ENCODE measurements at regions not wholly inside any gene's neighbourhood (a gene's known extent, or its start where the extent isn't known, plus 50 kb on each side); places are given as distances from the start of the nearest gene placed in this dataset.

- Histone ChIP-seq H4K20me1 (ENCODE audit: control insufficient read depth, insufficient read depth, low read depth, low read length) (no peaks in the 10 kb centered on the region), H3K4me2 (ENCODE audit: low read length) (no peak overlapping the region), H3K4me1 (ENCODE audit: control insufficient read depth, low read length) (no peaks in the 10 kb centered on the region), H3K9me3 (ENCODE audit: control insufficient read depth, insufficient read depth, low read length) (no peaks in the 10 kb centered on the region), H3K36me3 (ENCODE audit: control insufficient read depth, low read length) (no peaks in the 10 kb centered on the region), H3K79me2 (ENCODE audit: control insufficient read depth, low read length) (no peaks in the 10 kb centered on the region), H3K9me2 (replicated peaks; ENCODE audit: control insufficient read depth, low read length) (no peaks in the 10 kb centered on the region), H3K27ac (ENCODE audit: low read depth, low read length) (no peak overlapping the region), H3K27me3 (ENCODE audit: control insufficient read depth, low read length) (no peaks in the 10 kb centered on the region), H3F3A (ENCODE audit: control insufficient read depth, insufficient read depth) (no peaks in the 10 kb centered on the region), H3K4me3 (ENCODE audit: low read length) (no peak overlapping the region)
- TF ChIP-seq EZH2phosphoT487 (IDR thresholded peaks at IDR 0.05; ENCODE audit: borderline replicate concordance, low read length): no peak
- TF ChIP-seq CTCF (IDR thresholded peaks at IDR 0.05; ENCODE audit: low read depth, low read length, poor library complexity, severe bottlenecking): no peak
Measured at GRCh38 chr3:81898336-81898735, 136.9 kb upstream of the GBE1 start.

- H3K9me3 ChIP-seq (ENCODE audit: control insufficient read depth, insufficient read depth, low read length): no peaks in the 10 kb centered on the region
- no peaks in the 10 kb centered on the region for H3K27me3 ChIP-seq (ENCODE audit: control insufficient read depth, low read length)
- H3K27ac ChIP-seq (ENCODE audit: low read depth, low read length): no peak overlapping the region
- no peaks in the 10 kb centered on the region for H3K79me2 ChIP-seq (ENCODE audit: control insufficient read depth, low read length)
- H3K4me2 ChIP-seq (ENCODE audit: low read length): no peak overlapping the region
- H3K9me2 ChIP-seq (replicated peaks; ENCODE audit: control insufficient read depth, low read length): no peaks in the 10 kb centered on the region
- TF ChIP-seq CTCF (IDR thresholded peaks at IDR 0.05; ENCODE audit: low read depth, low read length, poor library complexity, severe bottlenecking) (no peak), EZH2phosphoT487 (IDR thresholded peaks at IDR 0.05; ENCODE audit: borderline replicate concordance, low read length) (no peak)
- H3K4me3 ChIP-seq (ENCODE audit: low read length): no peak overlapping the region
- no peaks in the 10 kb centered on the region for H3K4me1 ChIP-seq (ENCODE audit: control insufficient read depth, low read length)
- no peaks in the 10 kb centered on the region for H4K20me1 ChIP-seq (ENCODE audit: control insufficient read depth, insufficient read depth, low read depth, low read length)
- no peaks in the 10 kb centered on the region for H3F3A ChIP-seq (ENCODE audit: control insufficient read depth, insufficient read depth)
- no peaks in the 10 kb centered on the region for H3K36me3 ChIP-seq (ENCODE audit: control insufficient read depth, low read length)
Measured at GRCh38 chr3:81894598-81894997, 133.2 kb upstream of the GBE1 start.

- Histone ChIP-seq H3K79me2 (ENCODE audit: control insufficient read depth, low read length) (no peaks in the 10 kb centered on the region), H4K20me1 (ENCODE audit: control insufficient read depth, insufficient read depth, low read depth, low read length) (no peaks in the 10 kb centered on the region), H3K36me3 (ENCODE audit: control insufficient read depth, low read length) (no peaks in the 10 kb centered on the region), H3F3A (ENCODE audit: control insufficient read depth, insufficient read depth) (no peaks in the 10 kb centered on the region), H3K4me3 (ENCODE audit: low read length) (no peak overlapping the region), H3K4me2 (ENCODE audit: low read length) (no peak overlapping the region), H3K9me3 (ENCODE audit: control insufficient read depth, insufficient read depth, low read length) (no peaks in the 10 kb centered on the region), H3K27me3 (ENCODE audit: control insufficient read depth, low read length) (no peaks in the 10 kb centered on the region), H3K27ac (ENCODE audit: low read depth, low read length) (no peak overlapping the region), H3K4me1 (ENCODE audit: control insufficient read depth, low read length) (no peaks in the 10 kb centered on the region), H3K9me2 (replicated peaks; ENCODE audit: control insufficient read depth, low read length) (no peaks in the 10 kb centered on the region)
- no peak for TF ChIP-seq CTCF (IDR thresholded peaks at IDR 0.05; ENCODE audit: low read depth, low read length, poor library complexity, severe bottlenecking)
- TF ChIP-seq EZH2phosphoT487 (IDR thresholded peaks at IDR 0.05; ENCODE audit: borderline replicate concordance, low read length): no peak
Measured at GRCh38 chr3:81891055-81891895, 129.8 kb upstream of the GBE1 start.
